ENCODE measurements at regions not wholly inside any gene's neighbourhood (a gene's known extent, or its start where the extent isn't known, plus 50 kb on each side); places are given as distances from the start of the nearest gene placed in this dataset.

DNA sequence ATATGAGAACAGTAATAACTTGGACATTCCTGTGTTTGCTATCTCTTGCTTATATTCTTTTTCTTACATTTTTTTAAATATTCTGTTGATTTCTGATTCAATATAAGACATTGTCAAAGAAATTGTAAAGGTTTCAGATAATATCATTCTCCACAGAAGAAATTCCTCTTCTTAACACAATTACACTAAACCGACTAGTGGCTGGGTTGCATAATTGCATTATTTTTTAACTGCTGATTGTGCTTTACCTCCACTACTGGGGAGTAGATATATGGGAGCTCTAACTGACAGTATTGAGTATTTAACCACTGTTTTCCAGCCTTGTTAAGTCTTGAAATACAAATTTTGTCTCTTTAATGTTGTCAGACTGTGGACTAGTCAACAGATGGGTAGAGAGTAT, 723.8 kb upstream of the EDIL3 start:
- TF ChIP-seq EZH2 (IDR thresholded peaks at IDR 0.05; ENCODE audit: borderline replicate concordance, low read depth, low read length, poor library complexity, severe bottlenecking) = no peak
- TF ChIP-seq, protein P1, sequence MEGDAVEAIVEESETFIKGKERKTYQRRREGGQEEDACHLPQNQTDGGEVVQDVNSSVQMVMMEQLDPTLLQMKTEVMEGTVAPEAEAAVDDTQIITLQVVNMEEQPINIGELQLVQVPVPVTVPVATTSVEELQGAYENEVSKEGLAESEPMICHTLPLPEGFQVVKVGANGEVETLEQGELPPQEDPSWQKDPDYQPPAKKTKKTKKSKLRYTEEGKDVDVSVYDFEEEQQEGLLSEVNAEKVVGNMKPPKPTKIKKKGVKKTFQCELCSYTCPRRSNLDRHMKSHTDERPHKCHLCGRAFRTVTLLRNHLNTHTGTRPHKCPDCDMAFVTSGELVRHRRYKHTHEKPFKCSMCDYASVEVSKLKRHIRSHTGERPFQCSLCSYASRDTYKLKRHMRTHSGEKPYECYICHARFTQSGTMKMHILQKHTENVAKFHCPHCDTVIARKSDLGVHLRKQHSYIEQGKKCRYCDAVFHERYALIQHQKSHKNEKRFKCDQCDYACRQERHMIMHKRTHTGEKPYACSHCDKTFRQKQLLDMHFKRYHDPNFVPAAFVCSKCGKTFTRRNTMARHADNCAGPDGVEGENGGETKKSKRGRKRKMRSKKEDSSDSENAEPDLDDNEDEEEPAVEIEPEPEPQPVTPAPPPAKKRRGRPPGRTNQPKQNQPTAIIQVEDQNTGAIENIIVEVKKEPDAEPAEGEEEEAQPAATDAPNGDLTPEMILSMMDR (conservative IDR thresholded peaks at IDR 0.05; ENCODE audit: low read depth, low read length) = peak; percentile 16; the same call in 1 of the 2 replicates

All from A673 (cell line).